Activated CD4-positive, alpha-beta T cell treated with anti-CD3 and anti-CD28 coated beads for 36 hours (primary cell): ENCODE measurements at regions not wholly inside any gene's neighbourhood (a gene's known extent, or its start where the extent isn't known, plus 50 kb on each side); places are given as distances from the start of the nearest gene placed in this dataset.
A peak's percentile ranks its signal among the peaks of the same experiment; 100 is the strongest.

ENCODE experiments used
- ATAC-seq: fragments of 200-7000 bp; cut with Tn5 transposase; one replicate; pipeline ENCODE4 v1.10.0; 2021; ENCODE audit warnings: mild to moderate bottlenecking, moderate library complexity
- CTCF ChIA-PET: fragments of 350-600 bp; sonication (Branson Sonifier 250); formaldehyde crosslinking; loops from one replicate; lab custom pipeline; 2021; ENCODE audit warnings: antibody characterized with exemption; lab: Charles Lee
- POLR2A ChIA-PET: fragments of 350-600 bp; sonication (Branson Sonifier 250); formaldehyde crosslinking; loops from one replicate; lab custom pipeline; 2021; ENCODE audit warnings: antibody characterized with exemption, inconsistent platforms; lab: Charles Lee
- DNase-seq: peaks from one replicate; pipeline ENCODE4 v3.0.0-alpha.2; 2020
- H3K27ac Mint-ChIP-seq: one replicate; pipeline ENCODE4 v1.8.0; 2021; ENCODE audit warnings: mixed read lengths
- H3K27me3 Mint-ChIP-seq: one replicate; pipeline ENCODE4 v1.8.0; 2021; ENCODE audit warnings: mixed read lengths
- H3K36me3 Mint-ChIP-seq: one replicate; pipeline ENCODE4 v1.8.0; 2021; ENCODE audit warnings: low read depth, mixed read lengths
- H3K4me1 Mint-ChIP-seq: one replicate; pipeline ENCODE4 v1.8.0; 2021; ENCODE audit warnings: mixed read lengths
- H3K4me3 Mint-ChIP-seq: one replicate; pipeline ENCODE4 v1.8.0; 2021; ENCODE audit warnings: mild to moderate bottlenecking, moderate library complexity, mixed read lengths
- H3K9me3 Mint-ChIP-seq: one replicate; pipeline ENCODE4 v1.8.0; 2021; ENCODE audit warnings: low read depth, mixed read lengths
- intact Hi-C, 2 experiments: fragments of 100-400 bp; cut with DNase I in 1 of 2; cut with micrococcal nuclease in 1 of 2; formaldehyde crosslinking; loops; one replicate each; pipeline versions ENCODE4 v1.14.2 to v1.15.1; 2022 to 2024; cut with DNase I, micrococcal nuclease

GRCh38 chr18:60503199-60503598 lies 130.6 kb upstream of the MC4R start:
- no peaks in the 10 kb centered on the region for H3K27me3 Mint-ChIP-seq
- POLR2A ChIA-PET, result no interaction called here
- no peaks in the 10 kb centered on the region for H3K36me3 Mint-ChIP-seq
- H3K27ac Mint-ChIP-seq, result no peak overlapping the region
- ATAC-seq (no peak), DNase-seq (no peak)
- no peak overlapping the region for H3K4me3 Mint-ChIP-seq
- no peaks in the 10 kb centered on the region for H3K9me3 Mint-ChIP-seq
- intact Hi-C loops, result no loop called here
- CTCF ChIA-PET, result interaction anchor here (0.9 kb wide), 1 partner anchor 73 kb away, joined by 3 read pairs; no protein-coding TSS in a partner anchor
- H3K4me1 Mint-ChIP-seq, result no peaks in the 10 kb centered on the region

GRCh38 chr18:60506190-60506589 lies 133.6 kb upstream of the MC4R start:
- no peak for ATAC-seq
- ChIA-PET POLR2A (no interaction called here), CTCF (no interaction called here)
- Mint-ChIP-seq H3K27me3 (no peaks in the 10 kb centered on the region), H3K4me1 (no peaks in the 10 kb centered on the region), H3K4me3 (no peak overlapping the region), H3K9me3 (no peaks in the 10 kb centered on the region), H3K36me3 (no peaks in the 10 kb centered on the region), H3K27ac (no peak overlapping the region)
- intact Hi-C loops, result no loop called here
- DNase-seq, result no peak

- no peaks in the 10 kb centered on the region for H3K9me3 Mint-ChIP-seq
- H3K27me3 Mint-ChIP-seq, result no peaks in the 10 kb centered on the region
- intact Hi-C loops, result no loop called here
- no peak for DNase-seq
- CTCF ChIA-PET, result no interaction called here
- POLR2A ChIA-PET, result no interaction called here
- H3K4me3 Mint-ChIP-seq, result no peak overlapping the region
- H3K36me3 Mint-ChIP-seq, result no peaks in the 10 kb centered on the region
- no peak overlapping the region for H3K27ac Mint-ChIP-seq
- no peaks in the 10 kb centered on the region for H3K4me1 Mint-ChIP-seq
- no peak for ATAC-seq
Measured at GRCh38 chr18:60506682-60507081, 134.1 kb upstream of the MC4R start.

GRCh38 chr18:60508108-60508507 lies 135.5 kb upstream of the MC4R start:
- ChIA-PET POLR2A (no interaction called here), CTCF (no interaction called here)
- Mint-ChIP-seq H3K4me3 (no peak overlapping the region), H3K36me3 (no peaks in the 10 kb centered on the region), H3K27me3 (no peaks in the 10 kb centered on the region), H3K9me3 (no peaks in the 10 kb centered on the region), H3K27ac (no peak overlapping the region), H3K4me1 (no peaks in the 10 kb centered on the region)
- no peak for ATAC-seq
- intact Hi-C loops, result no loop called here
- DNase-seq, result no peak

GRCh38 chr18:60534538-60534937 lies 162.0 kb upstream of the MC4R start:
- Mint-ChIP-seq H3K4me3 (no peak overlapping the region), H3K9me3 (no peaks in the 10 kb centered on the region), H3K4me1 (no peaks in the 10 kb centered on the region), H3K27me3 (no peaks in the 10 kb centered on the region), H3K36me3 (no peaks in the 10 kb centered on the region), H3K27ac (no peak overlapping the region)
- ChIA-PET POLR2A (no interaction called here), CTCF (interaction anchor here (0.5 kb wide), 1 partner anchor 775 kb away, joined by 3 read pairs; no protein-coding TSS in a partner anchor)
- no peak for DNase-seq
- intact Hi-C loops, result no loop called here
- no peak for ATAC-seq

GRCh38 chr18:60537074-60537473 lies 164.5 kb upstream of the MC4R start:
- Mint-ChIP-seq H3K4me3 (no peak overlapping the region), H3K27me3 (no peaks in the 10 kb centered on the region), H3K4me1 (no peaks in the 10 kb centered on the region), H3K36me3 (no peaks in the 10 kb centered on the region), H3K9me3 (no peaks in the 10 kb centered on the region), H3K27ac (no peak overlapping the region)
- intact Hi-C loops, result no loop called here
- POLR2A ChIA-PET, result no interaction called here
- ATAC-seq (no peak), DNase-seq (no peak)
- CTCF ChIA-PET, result interaction anchor here (1.1 kb wide), 1 partner anchor 1078 kb away, joined by 3 read pairs; no protein-coding TSS in a partner anchor

- H3K9me3 Mint-ChIP-seq, result no peaks in the 10 kb centered on the region
- no peaks in the 10 kb centered on the region for H3K36me3 Mint-ChIP-seq
- intact Hi-C loops, result no loop called here
- H3K27ac Mint-ChIP-seq, result no peak overlapping the region
- no peaks in the 10 kb centered on the region for H3K27me3 Mint-ChIP-seq
- ChIA-PET CTCF (interaction anchor here (1.0 to 1.1 kb wide), 2 partner anchors 10 to 552 kb away, joined by 3 to 4 read pairs; no protein-coding TSS in a partner anchor), POLR2A (no interaction called here)
- ATAC-seq, result no peak
- no peak overlapping the region for H3K4me3 Mint-ChIP-seq
- no peak for DNase-seq
- no peaks in the 10 kb centered on the region for H3K4me1 Mint-ChIP-seq
Measured at GRCh38 chr18:60538891-60539290, 166.3 kb upstream of the MC4R start.

- no peaks in the 10 kb centered on the region for H3K4me1 Mint-ChIP-seq
- no peaks in the 10 kb centered on the region for H3K9me3 Mint-ChIP-seq
- no peaks in the 10 kb centered on the region for H3K27me3 Mint-ChIP-seq
- no peak for DNase-seq
- ATAC-seq, result no peak
- intact Hi-C loops, result no loop called here
- no peak overlapping the region for H3K27ac Mint-ChIP-seq
- no peaks in the 10 kb centered on the region for H3K36me3 Mint-ChIP-seq
- POLR2A ChIA-PET, result no interaction called here
- H3K4me3 Mint-ChIP-seq, result no peak overlapping the region
- CTCF ChIA-PET, result interaction anchor here (0.9 kb wide), 1 partner anchor 554 kb away, joined by 3 read pairs; no protein-coding TSS in a partner anchor
Measured at GRCh38 chr18:60541661-60542060, 169.1 kb upstream of the MC4R start.

GRCh38 chr18:60543646-60544045 lies 171.1 kb upstream of the MC4R start:
- Mint-ChIP-seq H3K27ac (no peak overlapping the region), H3K4me3 (no peak overlapping the region), H3K9me3 (no peaks in the 10 kb centered on the region), H3K36me3 (no peaks in the 10 kb centered on the region), H3K27me3 (no peaks in the 10 kb centered on the region), H3K4me1 (no peaks in the 10 kb centered on the region)
- DNase-seq (no peak), ATAC-seq (no peak)
- intact Hi-C loops, result no loop called here
- POLR2A ChIA-PET, result no interaction called here
- CTCF ChIA-PET, result no interaction called here

- H3K36me3 Mint-ChIP-seq, result no peaks in the 10 kb centered on the region
Measured at GRCh38 chr18:60549338-60549960, 176.9 kb upstream of the MC4R start.

GRCh38 chr18:60552948-60553347 lies 180.4 kb upstream of the MC4R start:
- Mint-ChIP-seq H3K36me3 (no peaks in the 10 kb centered on the region), H3K4me1 (no peaks in the 10 kb centered on the region), H3K4me3 (no peak overlapping the region), H3K27me3 (no peaks in the 10 kb centered on the region), H3K9me3 (no peaks in the 10 kb centered on the region), H3K27ac (no peak overlapping the region)
- DNase-seq (no peak), ATAC-seq (no peak)
- CTCF ChIA-PET, result interaction anchor here (1.5 kb wide), 1 partner anchor 13 kb away, joined by 5 read pairs; no protein-coding TSS in a partner anchor
- intact Hi-C loops, result loop anchor here in 1 of 2 experiments (5.0 kb wide), 1 partner anchor 716 kb away; no protein-coding TSS in a partner anchor
- POLR2A ChIA-PET, result no interaction called here

More at GRCh38 chr18:60549338-60549960, 176.9 kb upstream of the MC4R start:
- Mint-ChIP-seq H3K4me1 (no peaks in the 10 kb centered on the region), H3K27ac (no peak overlapping the region), H3K9me3 (no peaks in the 10 kb centered on the region), H3K27me3 (no peaks in the 10 kb centered on the region), H3K4me3 (no peak overlapping the region)
- ATAC-seq (no peak), DNase-seq (peak; percentile 16)
- ChIA-PET POLR2A (no interaction called here), CTCF (interaction anchor here (0.8 to 2.8 kb wide), 7 partner anchors 10 to 1091 kb away, joined by 3 to 21 read pairs (median 5); no protein-coding TSS in a partner anchor)
- intact Hi-C loops, result loop anchor here (1.0 to 5.0 kb wide), 4 partner anchors 561 to 1091 kb away; no protein-coding TSS in a partner anchor

- DNase-seq, result no peak
- intact Hi-C loops, result loop anchor here in 1 of 2 experiments (5.0 kb wide), 1 partner anchor 718 kb away; no protein-coding TSS in a partner anchor
- no peaks in the 10 kb centered on the region for H3K9me3 Mint-ChIP-seq
Measured at GRCh38 chr18:60554967-60555366, 182.4 kb upstream of the MC4R start.

More at GRCh38 chr18:60554967-60555366, 182.4 kb upstream of the MC4R start:
- H3K36me3 Mint-ChIP-seq, result no peaks in the 10 kb centered on the region
- CTCF ChIA-PET, result no interaction called here
- no peaks in the 10 kb centered on the region for H3K4me1 Mint-ChIP-seq
- H3K27ac Mint-ChIP-seq, result no peak overlapping the region
- no peak for ATAC-seq
- POLR2A ChIA-PET, result no interaction called here
- H3K4me3 Mint-ChIP-seq, result no peak overlapping the region
- H3K27me3 Mint-ChIP-seq, result no peaks in the 10 kb centered on the region
